Testis (tissue), 2 donors: ENCODE measurements at regions not wholly inside any gene's neighbourhood (a gene's known extent, or its start where the extent isn't known, plus 50 kb on each side); places are given as distances from the start of the nearest gene placed in this dataset.

Source experiments
- DNase-seq: peaks from one replicate; pipeline ENCODE4 v3.0.0-alpha.2; 2019
- H3K27ac ChIP-seq, 2 donors: fragments of 200-600 bp; sonication (generic); one replicate each; pipeline ENCODE4 v1.5.1; 2019
- H3K27me3 ChIP-seq: fragments of 200-600 bp; sonication (generic); one replicate; pipeline ENCODE4 v1.5.1; 2019
- H3K36me3 ChIP-seq: fragments of 200-600 bp; sonication (generic); one replicate; pipeline ENCODE4 v1.5.1; 2017; ENCODE audit warnings: low read depth; ENCODE audit errors: missing control alignments
- H3K4me1 ChIP-seq: fragments of 200-600 bp; sonication (generic); one replicate; pipeline ENCODE4 v1.5.1; 2019
- H3K4me3 ChIP-seq, 2 donors: fragments of 200-600 bp; sonication (generic); one replicate each; pipeline ENCODE4 v1.5.1; 2017 to 2019
- H3K9me3 ChIP-seq: fragments of 200-600 bp; sonication (generic); one replicate; pipeline ENCODE4 v1.5.1; 2017
- CTCF ChIP-seq, 3 experiments: fragments of 450-650 bp in 2 of 3; fragments of 200-600 bp in 1 of 3; sonication (generic) in 1 of 3; IDR thresholded peaks; one replicate each; pipeline ENCODE4 v1.5.1; 2016 to 2019; ENCODE audit warnings: antibody characterized with exemption in 3 of 3, mild to moderate bottlenecking in 2 of 3, moderate library complexity in 1 of 3
- POLR2A ChIP-seq: fragments of 450-650 bp; IDR thresholded peaks from one replicate; pipeline ENCODE4 v1.6.1; 2017; ENCODE audit warnings: antibody characterized with exemption, mild to moderate bottlenecking, moderate library complexity
- WGBS, 2 donors: methylation state at CpG; one replicate each; pipeline ENCODE4 v1.1.5; 2018; 5-methylcytosine and 5-hydroxymethylcytosine counted together
- intact Hi-C: fragments of 100-400 bp; cut with DNase I; formaldehyde crosslinking; loops from one replicate; pipeline ENCODE4 v1.15.1; 2023; ENCODE audit warnings: low total_unique reads

GRCh38 chr10:8396675-8397074 lies 342.2 kb downstream of the GATA3 start:
- TF ChIP-seq POLR2A, result no peak
- TF ChIP-seq CTCF (IDR thresholded peaks at IDR 0.05), result no peak
- H3K4me3 ChIP-seq, result no peak overlapping the region
- no peaks in the 10 kb centered on the region for H3K9me3 ChIP-seq
- no peaks in the 10 kb centered on the region for H3K36me3 ChIP-seq
- intact Hi-C loops, result no loop called here
- H3K4me1 ChIP-seq, result no peaks in the 10 kb centered on the region
- DNase-seq, result no peak
- H3K27me3 ChIP-seq, result no peaks in the 10 kb centered on the region
- no peak overlapping the region for H3K27ac ChIP-seq
- 43 to 64% methylated on average over 1 of the region's 1 CpG for WGBS, 2 donors

- Histone ChIP-seq H3K4me1 (no peaks in the 10 kb centered on the region), H3K27ac (no peak overlapping the region), H3K27me3 (no peaks in the 10 kb centered on the region), H3K36me3 (no peaks in the 10 kb centered on the region), H3K9me3 (no peaks in the 10 kb centered on the region), H3K4me3 (no peak overlapping the region)
- TF ChIP-seq POLR2A (no peak), CTCF (IDR thresholded peaks at IDR 0.05) (no peak)
- intact Hi-C loops, result no loop called here
- no peak for DNase-seq
- 29 to 55% methylated on average over 1 of the region's 1 CpG for WGBS, 2 donors
These were observed 344.3 kb downstream of the GATA3 start for GRCh38 chr10:8398771-8399170.

- intact Hi-C loops, result no loop called here
- no peak for TF ChIP-seq CTCF (IDR thresholded peaks at IDR 0.05)
- no peak for DNase-seq
- Histone ChIP-seq H3K27me3 (no peaks in the 10 kb centered on the region), H3K4me1 (no peaks in the 10 kb centered on the region), H3K9me3 (no peaks in the 10 kb centered on the region), H3K27ac (no peak overlapping the region), H3K36me3 (no peaks in the 10 kb centered on the region), H3K4me3 (no peak overlapping the region)
- WGBS, 2 donors, result 68 to 73% methylated on average over 6 of the region's 6 CpGs
These were observed 345.7 kb downstream of the GATA3 start for GRCh38 chr10:8400151-8400550.

GRCh38 chr10:8400892-8401291 lies 346.4 kb downstream of the GATA3 start:
- H3K4me1 ChIP-seq, result no peaks in the 10 kb centered on the region
- H3K9me3 ChIP-seq, result no peaks in the 10 kb centered on the region
- H3K4me3 ChIP-seq, result no peak overlapping the region
- no peaks in the 10 kb centered on the region for H3K27me3 ChIP-seq
- H3K27ac ChIP-seq, result no peak overlapping the region
- WGBS, 2 donors, result 58 to 70% methylated on average over 3 of the region's 3 CpGs
- DNase-seq, result no peak
- no peaks in the 10 kb centered on the region for H3K36me3 ChIP-seq
- intact Hi-C loops, result no loop called here
- TF ChIP-seq POLR2A (no peak), CTCF (IDR thresholded peaks at IDR 0.05) (no peak)

- intact Hi-C loops, result no loop called here
- Histone ChIP-seq H3K4me3 (no peak overlapping the region), H3K9me3 (no peaks in the 10 kb centered on the region), H3K4me1 (no peaks in the 10 kb centered on the region), H3K27me3 (no peaks in the 10 kb centered on the region), H3K36me3 (no peaks in the 10 kb centered on the region), H3K27ac (no peak overlapping the region)
- TF ChIP-seq CTCF (IDR thresholded peaks at IDR 0.05) (no peak), POLR2A (no peak)
- no peak for DNase-seq
- 79% methylated on average over 4 of the region's 4 CpGs for WGBS, 2 donors
These were observed 347.0 kb downstream of the GATA3 start for GRCh38 chr10:8401531-8401930.
